GM12865 (cell line): ENCODE measurements at regions not wholly inside any gene's neighbourhood (a gene's known extent, or its start where the extent isn't known, plus 50 kb on each side); places are given as distances from the start of the nearest gene placed in this dataset.
"Not testable (repeated sequence)": the region's sequence is repeated elsewhere in the genome, so short reads cannot be mapped to it uniquely, and the experiment has no call there.

ENCODE experiments used
- DNase-seq: peaks from one replicate; pipeline ENCODE4 v3.0.0; 2010; ENCODE audit warnings: low read depth
- H3K4me3 ChIP-seq: 2 replicates; pipeline ENCODE4 v1.5.1; 2011; ENCODE audit warnings: mild to moderate bottlenecking, low read depth, low read length, control low read depth
- TF ChIP-seq, protein P1 (sequence below): IDR thresholded peaks from 2 replicates; pipeline ENCODE4 v1.5.1; 2011; ENCODE audit warnings: low read length, control low read depth, low read depth, inconsistent platforms; ENCODE audit not compliant: insufficient read depth; ENCODE audit errors: missing control alignments

- H3K4me3 ChIP-seq: no peak overlapping the region
- DNase-seq: no peak
- TF ChIP-seq, protein P1, sequence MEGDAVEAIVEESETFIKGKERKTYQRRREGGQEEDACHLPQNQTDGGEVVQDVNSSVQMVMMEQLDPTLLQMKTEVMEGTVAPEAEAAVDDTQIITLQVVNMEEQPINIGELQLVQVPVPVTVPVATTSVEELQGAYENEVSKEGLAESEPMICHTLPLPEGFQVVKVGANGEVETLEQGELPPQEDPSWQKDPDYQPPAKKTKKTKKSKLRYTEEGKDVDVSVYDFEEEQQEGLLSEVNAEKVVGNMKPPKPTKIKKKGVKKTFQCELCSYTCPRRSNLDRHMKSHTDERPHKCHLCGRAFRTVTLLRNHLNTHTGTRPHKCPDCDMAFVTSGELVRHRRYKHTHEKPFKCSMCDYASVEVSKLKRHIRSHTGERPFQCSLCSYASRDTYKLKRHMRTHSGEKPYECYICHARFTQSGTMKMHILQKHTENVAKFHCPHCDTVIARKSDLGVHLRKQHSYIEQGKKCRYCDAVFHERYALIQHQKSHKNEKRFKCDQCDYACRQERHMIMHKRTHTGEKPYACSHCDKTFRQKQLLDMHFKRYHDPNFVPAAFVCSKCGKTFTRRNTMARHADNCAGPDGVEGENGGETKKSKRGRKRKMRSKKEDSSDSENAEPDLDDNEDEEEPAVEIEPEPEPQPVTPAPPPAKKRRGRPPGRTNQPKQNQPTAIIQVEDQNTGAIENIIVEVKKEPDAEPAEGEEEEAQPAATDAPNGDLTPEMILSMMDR: no peak
Observed at GRCh38 chr12:111126331-111126730, 206.0 kb upstream of the MYL2 start.

- no peak for DNase-seq
- TF ChIP-seq, protein P1: no peak
- no peak overlapping the region for H3K4me3 ChIP-seq
Observed at GRCh38 chr12:111124183-111124582, 203.8 kb upstream of the MYL2 start.

GRCh38 chr12:111123390-111123789, 203.0 kb upstream of the MYL2 start:
- no peak overlapping the region for H3K4me3 ChIP-seq
- no peak for DNase-seq
- TF ChIP-seq, protein P1: no peak

DNA sequence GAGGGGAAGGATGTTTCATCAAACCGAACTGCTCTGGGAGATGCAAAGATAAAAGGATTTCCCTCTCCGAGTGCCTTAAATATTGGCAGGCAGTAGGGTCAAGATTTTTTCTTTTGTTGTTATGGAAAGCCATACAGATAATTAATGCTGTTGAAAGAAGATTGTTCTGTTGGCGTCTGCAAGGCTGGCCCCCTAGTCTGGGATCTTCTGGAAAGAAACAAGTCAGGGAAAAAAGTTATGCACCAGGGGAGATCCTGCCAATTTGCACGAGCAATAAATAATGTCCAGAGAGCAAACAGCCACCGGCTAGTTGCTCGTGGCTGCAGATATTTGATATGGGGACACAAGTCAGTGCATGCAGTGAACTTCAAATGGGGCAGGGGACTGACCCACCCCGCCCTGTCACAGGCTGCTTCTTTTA, 202.1 kb upstream of the MYL2 start:
- H3K4me3 ChIP-seq: no peak overlapping the region
- DNase-seq: no peak
- TF ChIP-seq, protein P1: no peak

DNA sequence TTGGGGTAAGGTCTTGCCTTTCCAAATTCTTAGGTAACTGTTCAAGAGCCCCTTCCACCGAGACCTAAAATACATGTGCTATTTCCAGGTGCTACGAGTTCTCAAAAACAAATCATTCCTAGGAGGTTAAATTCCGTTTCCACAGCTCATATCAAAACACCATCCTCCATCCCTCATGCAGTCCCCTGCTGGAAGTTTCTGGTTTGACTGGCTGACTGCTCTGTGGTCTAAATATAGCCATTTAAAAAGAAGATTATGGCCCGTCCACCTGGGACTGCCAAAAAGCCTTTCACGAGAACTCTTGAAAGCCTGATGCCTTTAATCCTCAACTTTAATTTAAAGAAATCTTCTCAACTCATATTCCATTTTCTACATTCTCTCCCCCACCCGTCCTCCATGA, 201.5 kb upstream of the MYL2 start:
- no peak for DNase-seq
- TF ChIP-seq, protein P1: no peak

GRCh38 chr12:111120578-111120977, 200.2 kb upstream of the MYL2 start:
- TF ChIP-seq, protein P1: no peak
- no peak for DNase-seq
- H3K4me3 ChIP-seq: no peak overlapping the region

More for the DNA sequence above, 201.5 kb upstream of the MYL2 start:
- no peak overlapping the region for H3K4me3 ChIP-seq

GRCh38 chr12:111117017-111117416, 196.6 kb upstream of the MYL2 start:
- H3K4me3 ChIP-seq: no peak overlapping the region
- TF ChIP-seq, protein P1: no peak
- no peak for DNase-seq

DNA sequence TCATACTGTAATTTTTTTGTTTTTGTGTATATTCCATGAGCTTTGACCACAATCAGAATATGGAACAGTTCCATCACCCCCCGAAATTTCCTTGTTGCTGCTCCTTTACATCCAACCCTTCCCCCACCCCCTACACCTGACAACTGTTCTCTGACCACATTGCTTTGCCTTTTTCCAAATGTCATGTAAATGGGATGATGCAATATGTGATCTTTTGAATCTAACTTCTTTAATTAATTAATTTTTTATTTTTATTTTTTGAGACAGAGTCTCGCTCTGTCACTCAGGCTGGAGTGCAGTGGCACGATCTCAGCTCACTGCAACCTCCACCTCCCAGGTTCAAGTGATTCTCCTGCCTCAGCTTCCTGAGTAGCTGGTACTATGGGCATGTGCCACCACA, 192.9 kb upstream of the MYL2 start:
- not testable (repeated sequence) for DNase-seq, H3K4me3 ChIP-seq
